IgD-negative memory B cell (primary cell): ENCODE measurements at regions not wholly inside any gene's neighbourhood (a gene's known extent, or its start where the extent isn't known, plus 50 kb on each side); places are given as distances from the start of the nearest gene placed in this dataset.

Experiments used
- H3K27ac Mint-ChIP-seq, 3 donors: one replicate each; pipeline ENCODE4 v1.8.0; 2020 to 2022; ENCODE audit warnings: mild to moderate bottlenecking in 3 of 3, mixed read lengths in 3 of 3, moderate library complexity in 1 of 3
- H3K27me3 Mint-ChIP-seq: one replicate; pipeline ENCODE4 v1.8.0; 2021; ENCODE audit warnings: mixed read lengths
- H3K36me3 Mint-ChIP-seq: one replicate; pipeline ENCODE4 v1.8.0; 2020; ENCODE audit warnings: mild to moderate bottlenecking, mixed read lengths
- H3K4me1 Mint-ChIP-seq, 3 donors: one replicate each; pipeline ENCODE4 v1.8.0; 2020 to 2022; ENCODE audit warnings: mixed read lengths in 3 of 3, mild to moderate bottlenecking in 1 of 3
- H3K4me3 Mint-ChIP-seq, 4 donors: one replicate each; pipeline ENCODE4 v1.8.0; 2020 to 2022; ENCODE audit warnings: mild to moderate bottlenecking in 4 of 4, mixed read lengths in 4 of 4, moderate library complexity in 3 of 4
- H3K9me3 Mint-ChIP-seq, 3 donors: one replicate each; pipeline ENCODE4 v1.8.0; 2020 to 2021; ENCODE audit warnings: mixed read lengths in 3 of 3, mild to moderate bottlenecking in 1 of 3

- Mint-ChIP-seq H3K36me3 (no peaks in the 10 kb centered on the region), H3K9me3 (peaks cover 0 to 4% (median 0%) of the 10 kb centered on the region in 3 donors), H3K27ac (peak overlapping the region in 1 of 3 donors; percentile 6), H3K4me3 (no peak overlapping the region), H3K4me1 (no peaks in the 10 kb centered on the region), H3K27me3 (no peaks in the 10 kb centered on the region)
These were observed 388.2 kb downstream of the PRR16 start for GRCh38 chr5:120852222-120852860.

GRCh38 chr5:120866997-120867396, 402.9 kb downstream of the PRR16 start:
- Mint-ChIP-seq H3K9me3 (peaks cover 0 to 2% (median 2%) of the 10 kb centered on the region in 3 donors), H3K4me1 (no peaks in the 10 kb centered on the region), H3K27ac (no peak overlapping the region), H3K27me3 (no peaks in the 10 kb centered on the region), H3K4me3 (no peak overlapping the region), H3K36me3 (no peaks in the 10 kb centered on the region)

GRCh38 chr5:120869831-120870230, 405.7 kb downstream of the PRR16 start:
- Mint-ChIP-seq H3K36me3 (no peaks in the 10 kb centered on the region), H3K4me3 (no peak overlapping the region), H3K4me1 (no peaks in the 10 kb centered on the region), H3K27me3 (no peaks in the 10 kb centered on the region), H3K27ac (no peak overlapping the region), H3K9me3 (no peaks in the 10 kb centered on the region)

- H3K4me1 Mint-ChIP-seq: no peaks in the 10 kb centered on the region
- H3K36me3 Mint-ChIP-seq: no peaks in the 10 kb centered on the region
- no peak overlapping the region for H3K4me3 Mint-ChIP-seq
- H3K27me3 Mint-ChIP-seq: no peaks in the 10 kb centered on the region
- H3K9me3 Mint-ChIP-seq: no peaks in the 10 kb centered on the region
- no peak overlapping the region for H3K27ac Mint-ChIP-seq
These were observed 408.2 kb downstream of the PRR16 start for GRCh38 chr5:120872297-120872696.

- H3K4me3 Mint-ChIP-seq: no peak overlapping the region
- H3K27me3 Mint-ChIP-seq: no peaks in the 10 kb centered on the region
- H3K9me3 Mint-ChIP-seq: no peaks in the 10 kb centered on the region
- H3K4me1 Mint-ChIP-seq: no peaks in the 10 kb centered on the region
- H3K27ac Mint-ChIP-seq: no peak overlapping the region
- no peaks in the 10 kb centered on the region for H3K36me3 Mint-ChIP-seq
These were observed 409.0 kb downstream of the PRR16 start for GRCh38 chr5:120873083-120873482.

- Mint-ChIP-seq H3K27me3 (no peaks in the 10 kb centered on the region), H3K4me3 (no peak overlapping the region), H3K36me3 (no peaks in the 10 kb centered on the region), H3K27ac (no peak overlapping the region), H3K9me3 (no peaks in the 10 kb centered on the region), H3K4me1 (no peaks in the 10 kb centered on the region)
These were observed 410.2 kb downstream of the PRR16 start for GRCh38 chr5:120874081-120874862.

- H3K4me1 Mint-ChIP-seq: no peaks in the 10 kb centered on the region
- H3K27ac Mint-ChIP-seq: no peak overlapping the region
- H3K27me3 Mint-ChIP-seq: no peaks in the 10 kb centered on the region
- H3K36me3 Mint-ChIP-seq: no peaks in the 10 kb centered on the region
- peaks cover 0 to 6% (median 0%) of the 10 kb centered on the region in 3 donors for H3K9me3 Mint-ChIP-seq
- H3K4me3 Mint-ChIP-seq: no peak overlapping the region
These were observed 418.1 kb downstream of the PRR16 start for GRCh38 chr5:120882038-120882775.

- no peak overlapping the region for H3K27ac Mint-ChIP-seq
- peaks cover 2 to 7% (median 6%) of the 10 kb centered on the region in 3 donors for H3K9me3 Mint-ChIP-seq
- H3K4me1 Mint-ChIP-seq: no peaks in the 10 kb centered on the region
- H3K36me3 Mint-ChIP-seq: no peaks in the 10 kb centered on the region
- H3K4me3 Mint-ChIP-seq: no peak overlapping the region
- H3K27me3 Mint-ChIP-seq: no peaks in the 10 kb centered on the region
These were observed 422.3 kb downstream of the PRR16 start for GRCh38 chr5:120886351-120886860.

GRCh38 chr5:120895660-120896059, 431.6 kb downstream of the PRR16 start:
- Mint-ChIP-seq H3K27ac (no peak overlapping the region), H3K27me3 (no peaks in the 10 kb centered on the region), H3K4me1 (no peaks in the 10 kb centered on the region), H3K36me3 (no peaks in the 10 kb centered on the region), H3K4me3 (no peak overlapping the region), H3K9me3 (peaks cover 0 to 5% (median 2%) of the 10 kb centered on the region in 3 donors)

GRCh38 chr5:120901199-120901598, 437.1 kb downstream of the PRR16 start:
- no peak overlapping the region for H3K27ac Mint-ChIP-seq
- no peaks in the 10 kb centered on the region for H3K27me3 Mint-ChIP-seq
- no peaks in the 10 kb centered on the region for H3K4me1 Mint-ChIP-seq
- H3K36me3 Mint-ChIP-seq: no peaks in the 10 kb centered on the region
- no peak overlapping the region for H3K4me3 Mint-ChIP-seq
- peaks cover 0 to 5% (median 2%) of the 10 kb centered on the region in 3 donors for H3K9me3 Mint-ChIP-seq

- Mint-ChIP-seq H3K4me1 (no peaks in the 10 kb centered on the region), H3K36me3 (no peaks in the 10 kb centered on the region), H3K9me3 (peaks cover 2 to 5% (median 2%) of the 10 kb centered on the region in 3 donors), H3K4me3 (no peak overlapping the region), H3K27ac (no peak overlapping the region), H3K27me3 (no peaks in the 10 kb centered on the region)
These were observed 443.9 kb downstream of the PRR16 start for GRCh38 chr5:120907953-120908352.

GRCh38 chr5:120910629-120911028, 446.5 kb downstream of the PRR16 start:
- H3K4me1 Mint-ChIP-seq: no peaks in the 10 kb centered on the region
- H3K27ac Mint-ChIP-seq: no peak overlapping the region
- H3K4me3 Mint-ChIP-seq: no peak overlapping the region
- H3K9me3 Mint-ChIP-seq: peaks cover 0 to 2% (median 0%) of the 10 kb centered on the region in 3 donors
- H3K27me3 Mint-ChIP-seq: no peaks in the 10 kb centered on the region
- no peaks in the 10 kb centered on the region for H3K36me3 Mint-ChIP-seq

- Mint-ChIP-seq H3K27me3 (no peaks in the 10 kb centered on the region), H3K4me1 (no peaks in the 10 kb centered on the region), H3K36me3 (no peaks in the 10 kb centered on the region), H3K9me3 (peaks cover 0 to 2% (median 0%) of the 10 kb centered on the region in 3 donors), H3K4me3 (no peak overlapping the region), H3K27ac (no peak overlapping the region)
These were observed 449.3 kb downstream of the PRR16 start for GRCh38 chr5:120913396-120913795.

GRCh38 chr5:120917214-120917758, 453.2 kb downstream of the PRR16 start:
- Mint-ChIP-seq H3K36me3 (no peaks in the 10 kb centered on the region), H3K4me1 (no peaks in the 10 kb centered on the region), H3K9me3 (peaks cover 0 to 3% (median 1%) of the 10 kb centered on the region in 3 donors), H3K4me3 (no peak overlapping the region), H3K27me3 (no peaks in the 10 kb centered on the region), H3K27ac (no peak overlapping the region)

- Mint-ChIP-seq H3K4me3 (no peak overlapping the region), H3K4me1 (no peaks in the 10 kb centered on the region), H3K27me3 (no peaks in the 10 kb centered on the region), H3K27ac (no peak overlapping the region), H3K36me3 (no peaks in the 10 kb centered on the region), H3K9me3 (peaks cover 0 to 3% (median 2%) of the 10 kb centered on the region in 3 donors)
These were observed 454.9 kb downstream of the PRR16 start for GRCh38 chr5:120919017-120919416.
